ENCODE measurements at regions not wholly inside any gene's neighbourhood (a gene's known extent, or its start where the extent isn't known, plus 50 kb on each side); places are given as distances from the start of the nearest gene placed in this dataset.

- Mint-ChIP-seq H3K36me3 (no peaks in the 10 kb centered on the region), H3K4me1 (no peaks in the 10 kb centered on the region), H3K27ac (no peak overlapping the region), H3K27me3 (ENCODE audit: low read depth in 3 of 3) (no peaks in the 10 kb centered on the region), H3K9me3 (no peaks in the 10 kb centered on the region), H3K4me3 (no peak overlapping the region)
- DNase-seq = no peak
Observed at GRCh38 chr1:29577512-29577911, 341.2 kb downstream of the PTPRU start.

GRCh38 chr1:29576510-29576909, 340.2 kb downstream of the PTPRU start:
- no peaks in the 10 kb centered on the region for H3K36me3 Mint-ChIP-seq
- H3K4me1 Mint-ChIP-seq = no peaks in the 10 kb centered on the region
- H3K9me3 Mint-ChIP-seq = no peaks in the 10 kb centered on the region
- H3K4me3 Mint-ChIP-seq = no peak overlapping the region
- no peak overlapping the region for H3K27ac Mint-ChIP-seq
- DNase-seq = no peak
- no peaks in the 10 kb centered on the region for H3K27me3 Mint-ChIP-seq (ENCODE audit: low read depth in 3 of 3)

DNA sequence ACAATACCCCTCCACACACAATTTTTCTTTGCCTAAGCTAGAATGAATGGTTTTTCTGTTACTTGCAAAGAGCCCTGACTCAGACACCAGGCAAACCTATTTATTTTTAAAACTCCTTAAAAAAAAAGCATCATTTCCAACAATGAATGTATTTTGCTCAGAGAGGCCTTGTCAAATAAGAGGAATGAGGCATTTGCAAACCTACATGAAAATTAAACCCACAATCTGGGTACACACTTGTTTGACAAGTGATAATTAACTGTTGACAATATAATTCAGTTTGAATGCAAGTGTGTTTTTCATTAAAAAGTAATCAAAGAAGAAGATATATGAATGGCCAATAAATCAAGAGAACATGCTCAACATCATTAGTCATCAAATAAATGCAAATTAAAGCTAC, 339.5 kb downstream of the PTPRU start:
- Mint-ChIP-seq H3K27ac (no peak overlapping the region), H3K36me3 (no peaks in the 10 kb centered on the region), H3K27me3 (ENCODE audit: low read depth in 3 of 3) (no peaks in the 10 kb centered on the region), H3K9me3 (no peaks in the 10 kb centered on the region), H3K4me1 (no peaks in the 10 kb centered on the region), H3K4me3 (no peak overlapping the region)
- DNase-seq = no peak

DNA sequence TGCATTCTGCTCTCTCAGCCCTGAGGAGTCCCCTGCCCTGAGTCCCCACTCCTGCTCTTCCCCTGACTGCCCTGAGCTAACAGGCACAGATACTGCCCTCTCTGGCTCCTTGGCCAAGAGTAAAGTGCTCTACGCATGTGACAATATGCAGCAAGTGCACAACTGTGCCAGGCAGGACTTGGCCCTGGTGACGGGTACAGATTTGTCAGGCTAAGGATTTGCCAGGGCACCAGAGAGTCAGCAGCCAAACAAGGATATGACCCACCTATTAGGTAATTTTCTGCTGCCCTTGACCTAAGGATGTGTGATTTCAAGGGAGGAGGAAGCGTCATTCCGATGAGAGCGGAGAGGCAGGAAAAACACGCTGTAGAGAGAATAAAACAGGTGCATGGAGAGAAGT, 339.0 kb downstream of the PTPRU start:
- Mint-ChIP-seq H3K36me3 (no peaks in the 10 kb centered on the region), H3K27me3 (ENCODE audit: low read depth in 3 of 3) (no peaks in the 10 kb centered on the region), H3K4me1 (no peaks in the 10 kb centered on the region), H3K4me3 (no peak overlapping the region), H3K27ac (no peak overlapping the region), H3K9me3 (no peaks in the 10 kb centered on the region)
- DNase-seq = no peak

DNA sequence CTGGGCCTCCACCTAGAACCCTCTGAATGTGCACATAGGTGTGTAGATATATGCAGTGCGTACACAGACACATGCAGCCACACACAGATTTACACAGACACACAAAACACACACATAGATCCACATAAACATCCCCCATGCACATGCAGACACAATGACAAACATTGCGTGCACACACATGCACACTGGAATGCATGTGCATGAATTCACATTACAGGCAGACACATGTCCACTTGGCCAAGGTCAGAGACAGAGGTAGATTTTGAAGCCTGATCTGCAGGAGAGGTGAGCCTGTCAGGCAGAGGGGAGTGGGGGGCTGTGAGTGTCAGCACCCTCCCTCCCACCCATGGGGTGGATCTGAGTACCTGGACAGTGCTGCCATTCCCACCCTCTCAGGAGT, 338.5 kb downstream of the PTPRU start:
- H3K4me1 Mint-ChIP-seq = no peaks in the 10 kb centered on the region
- DNase-seq = no peak
- no peak overlapping the region for H3K4me3 Mint-ChIP-seq
- H3K9me3 Mint-ChIP-seq = no peaks in the 10 kb centered on the region
- H3K27ac Mint-ChIP-seq = no peak overlapping the region
- H3K27me3 Mint-ChIP-seq (ENCODE audit: low read depth in 3 of 3) = no peaks in the 10 kb centered on the region
- no peaks in the 10 kb centered on the region for H3K36me3 Mint-ChIP-seq

DNA sequence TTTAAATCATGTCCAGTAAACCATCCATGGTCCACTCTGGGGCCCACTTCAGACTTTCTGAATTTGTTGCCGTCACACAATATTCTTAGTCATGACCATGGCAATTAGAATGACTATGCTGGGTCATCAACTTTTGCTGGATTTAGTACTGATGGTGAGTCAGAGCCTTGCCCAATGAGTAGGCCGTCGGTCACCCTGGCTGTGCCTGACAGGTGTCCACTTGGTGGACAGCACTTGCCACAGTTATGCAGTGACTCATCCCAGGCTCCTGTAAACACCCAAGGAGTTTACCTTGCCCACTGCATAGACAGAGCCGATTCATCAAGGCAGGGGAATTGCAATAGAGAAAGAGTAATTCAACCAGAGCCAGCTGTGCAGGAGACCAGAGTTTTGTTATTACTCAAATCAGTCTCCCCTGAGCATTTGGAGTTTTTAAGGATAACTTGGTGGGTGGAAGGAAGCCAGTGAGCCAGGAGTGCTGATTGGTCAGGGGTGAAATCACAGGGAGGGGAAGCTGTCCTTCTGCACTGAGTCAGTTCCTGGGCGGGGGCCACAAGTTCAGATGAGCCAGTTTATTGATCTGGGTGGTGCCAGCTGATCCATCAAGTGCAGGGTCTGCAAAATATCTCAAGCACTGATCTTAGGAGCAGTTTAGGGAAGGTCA, 333.8 kb downstream of the PTPRU start:
- H3K4me3 Mint-ChIP-seq = no peak overlapping the region
- no peaks in the 10 kb centered on the region for H3K4me1 Mint-ChIP-seq
- H3K27ac Mint-ChIP-seq = no peak overlapping the region
- peaks cover 0 to 29% (median 15%) of the 10 kb centered on the region in 6 donors for H3K9me3 Mint-ChIP-seq
- H3K27me3 Mint-ChIP-seq (ENCODE audit: low read depth in 3 of 3) = peaks cover 0 to 3% (median 0%) of the 10 kb centered on the region in 3 donors
- no peak for DNase-seq
- no peaks in the 10 kb centered on the region for H3K36me3 Mint-ChIP-seq

GRCh38 chr1:29567257-29567656, 330.9 kb downstream of the PTPRU start:
- no peaks in the 10 kb centered on the region for H3K4me1 Mint-ChIP-seq
- peaks cover 0 to 5% (median 0%) of the 10 kb centered on the region in 3 donors for H3K36me3 Mint-ChIP-seq
- peaks cover 12 to 56% (median 26%) of the 10 kb centered on the region in 6 donors for H3K9me3 Mint-ChIP-seq
- DNase-seq = no peak
- H3K27me3 Mint-ChIP-seq (ENCODE audit: low read depth in 3 of 3) = peaks cover 0 to 4% (median 3%) of the 10 kb centered on the region in 3 donors
- no peak overlapping the region for H3K4me3 Mint-ChIP-seq
- no peak overlapping the region for H3K27ac Mint-ChIP-seq

DNA sequence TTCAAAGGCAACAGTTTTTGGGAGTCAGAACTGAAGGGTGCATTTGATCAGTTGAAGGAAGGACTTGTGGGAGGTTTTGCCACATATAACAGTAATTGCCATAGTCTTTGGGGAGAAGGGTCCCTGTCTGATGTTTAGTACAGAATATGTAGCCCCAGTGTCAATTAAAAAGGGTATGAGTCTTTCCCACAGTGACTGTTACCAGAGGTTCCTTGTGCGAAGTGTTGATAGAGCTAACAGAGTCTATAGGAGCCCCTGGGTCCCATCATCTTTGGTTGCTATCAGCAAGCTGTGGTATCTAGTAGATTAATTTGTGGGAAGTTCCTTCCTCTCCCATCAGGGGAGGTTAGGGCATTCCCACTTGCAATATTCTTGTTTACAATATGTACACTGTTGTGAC, 329.2 kb downstream of the PTPRU start:
- DNase-seq = no peak
- Mint-ChIP-seq H3K4me3 (no peak overlapping the region), H3K27me3 (ENCODE audit: low read depth in 3 of 3) (peaks cover 0 to 4% (median 3%) of the 10 kb centered on the region in 3 donors), H3K9me3 (peaks cover 13 to 57% (median 26%) of the 10 kb centered on the region in 6 donors), H3K36me3 (peaks cover 0 to 5% (median 0%) of the 10 kb centered on the region in 3 donors), H3K4me1 (no peaks in the 10 kb centered on the region), H3K27ac (no peak overlapping the region)

DNA sequence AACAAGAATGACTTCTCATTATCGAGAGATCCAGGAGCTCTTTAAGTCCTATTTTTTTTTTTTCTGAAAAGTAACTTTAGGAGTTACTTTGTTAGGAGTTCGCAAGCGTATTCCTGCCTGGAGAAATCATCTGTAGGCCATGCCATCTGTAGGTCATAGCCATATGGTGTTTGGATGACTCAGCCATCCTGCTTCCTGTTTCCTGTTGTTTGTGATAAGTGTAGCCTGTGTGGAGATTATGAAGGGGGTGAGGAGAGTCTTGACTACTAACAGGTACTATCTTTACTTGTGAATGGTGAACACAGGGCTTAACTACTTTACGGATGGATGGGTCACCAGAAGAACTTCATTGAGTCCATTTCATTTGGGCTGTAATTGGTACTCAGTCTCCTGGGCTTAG, 327.2 kb downstream of the PTPRU start:
- peaks cover 0 to 4% (median 3%) of the 10 kb centered on the region in 3 donors for H3K27me3 Mint-ChIP-seq (ENCODE audit: low read depth in 3 of 3)
- DNase-seq = no peak
- H3K4me1 Mint-ChIP-seq = no peaks in the 10 kb centered on the region
- peaks cover 13 to 52% (median 26%) of the 10 kb centered on the region in 6 donors for H3K9me3 Mint-ChIP-seq
- no peak overlapping the region for H3K27ac Mint-ChIP-seq
- no peak overlapping the region for H3K4me3 Mint-ChIP-seq
- peaks cover 0 to 5% (median 0%) of the 10 kb centered on the region in 3 donors for H3K36me3 Mint-ChIP-seq

DNA sequence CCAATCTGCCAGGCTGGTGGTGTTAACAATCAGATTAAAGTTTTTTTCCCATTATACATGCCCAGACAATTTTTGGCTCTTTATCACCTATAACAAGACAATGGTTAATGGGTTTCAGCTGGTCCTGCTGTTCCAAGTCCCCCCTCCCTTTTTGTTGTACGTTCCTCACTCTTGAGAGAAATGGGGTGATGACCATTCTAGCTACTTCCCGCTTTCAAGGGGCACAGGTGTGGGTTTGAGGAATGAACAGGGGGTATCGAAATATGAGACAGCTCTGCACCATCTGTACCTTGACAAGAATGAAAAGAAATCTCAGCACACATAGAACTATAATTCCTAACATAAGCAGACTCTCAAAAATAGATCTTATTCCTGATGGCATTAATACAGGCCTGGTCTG, 326.8 kb downstream of the PTPRU start:
- H3K36me3 Mint-ChIP-seq = peaks cover 0 to 5% (median 0%) of the 10 kb centered on the region in 3 donors
- H3K27me3 Mint-ChIP-seq (ENCODE audit: low read depth in 3 of 3) = peaks cover 0 to 4% (median 3%) of the 10 kb centered on the region in 3 donors
- no peaks in the 10 kb centered on the region for H3K4me1 Mint-ChIP-seq
- no peak for DNase-seq
- no peak overlapping the region for H3K27ac Mint-ChIP-seq
- no peak overlapping the region for H3K4me3 Mint-ChIP-seq
- peaks cover 13 to 52% (median 26%) of the 10 kb centered on the region in 6 donors for H3K9me3 Mint-ChIP-seq

GRCh38 chr1:29559056-29559455, 322.7 kb downstream of the PTPRU start:
- no peak overlapping the region for H3K27ac Mint-ChIP-seq
- peaks cover 2 to 19% (median 11%) of the 10 kb centered on the region in 6 donors for H3K9me3 Mint-ChIP-seq
- peaks cover 0 to 5% (median 0%) of the 10 kb centered on the region in 3 donors for H3K36me3 Mint-ChIP-seq
- DNase-seq = no peak
- H3K27me3 Mint-ChIP-seq (ENCODE audit: low read depth in 3 of 3) = peaks cover 0 to 8% (median 4%) of the 10 kb centered on the region in 3 donors
- H3K4me1 Mint-ChIP-seq = peaks cover 3 to 8% of the 10 kb centered on the region in 2 donors
- no peak overlapping the region for H3K4me3 Mint-ChIP-seq

- Mint-ChIP-seq H3K27ac (no peak overlapping the region), H3K9me3 (peaks cover 0 to 8% (median 5%) of the 10 kb centered on the region in 6 donors), H3K36me3 (peaks cover 0 to 5% (median 0%) of the 10 kb centered on the region in 3 donors), H3K4me1 (peaks cover 3 to 8% of the 10 kb centered on the region in 2 donors), H3K27me3 (ENCODE audit: low read depth in 3 of 3) (peaks cover 0 to 8% (median 5%) of the 10 kb centered on the region in 3 donors), H3K4me3 (no peak overlapping the region)
- DNase-seq = no peak
Observed at GRCh38 chr1:29557701-29558600, 321.6 kb downstream of the PTPRU start.

DNA sequence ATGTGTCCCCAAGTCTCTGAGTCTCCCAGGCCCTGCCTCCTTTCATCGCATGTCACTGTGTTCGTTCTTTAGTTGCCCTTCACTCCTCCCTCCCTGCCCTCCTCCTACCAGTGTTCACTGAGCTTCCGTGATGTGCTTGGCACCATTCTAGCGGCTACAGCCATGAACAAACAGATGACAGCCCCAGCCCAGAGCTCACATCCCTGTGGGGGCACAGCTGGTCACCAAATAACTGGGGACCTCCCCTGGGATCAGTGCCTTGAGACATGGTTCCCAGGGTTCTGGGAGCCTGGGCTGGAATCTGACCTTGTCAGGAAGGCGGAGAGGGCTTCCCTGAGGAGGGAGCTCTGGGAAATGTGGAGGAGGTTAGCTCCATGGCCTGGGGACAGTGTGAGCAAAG, 320.7 kb downstream of the PTPRU start:
- no peak overlapping the region for H3K4me3 Mint-ChIP-seq
- peaks cover 3 to 8% of the 10 kb centered on the region in 2 donors for H3K4me1 Mint-ChIP-seq
- H3K9me3 Mint-ChIP-seq = no peaks in the 10 kb centered on the region
- DNase-seq = no peak
- peaks cover 0 to 8% (median 1%) of the 10 kb centered on the region in 3 donors for H3K27me3 Mint-ChIP-seq (ENCODE audit: low read depth in 3 of 3)
- no peaks in the 10 kb centered on the region for H3K36me3 Mint-ChIP-seq
- H3K27ac Mint-ChIP-seq = no peak overlapping the region

DNA sequence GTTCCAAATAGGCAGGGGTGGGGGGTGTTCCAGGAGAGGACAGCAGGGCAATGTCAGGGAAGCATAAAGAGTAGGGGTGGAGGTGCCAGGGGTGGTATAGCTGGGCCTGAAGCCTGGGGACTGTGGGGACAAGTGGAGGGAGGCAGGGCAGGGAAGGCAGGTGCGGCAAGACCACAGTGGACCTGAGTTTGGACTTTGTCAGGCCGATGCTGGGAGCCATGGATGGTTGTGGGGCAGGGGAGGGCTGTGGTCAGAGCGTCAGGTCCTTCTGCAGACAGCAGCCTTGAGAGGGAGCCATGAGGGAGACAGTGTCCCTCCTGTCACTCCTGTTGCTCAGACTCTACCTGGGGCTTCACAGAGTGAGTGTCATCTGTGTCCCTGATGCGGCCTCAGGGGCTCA, 320.3 kb downstream of the PTPRU start:
- Mint-ChIP-seq H3K9me3 (no peaks in the 10 kb centered on the region), H3K4me1 (peaks cover 3 to 8% of the 10 kb centered on the region in 2 donors), H3K27me3 (ENCODE audit: low read depth in 3 of 3) (peaks cover 0 to 8% (median 1%) of the 10 kb centered on the region in 3 donors), H3K27ac (peak overlapping the region in 1 of 6 donors; percentile 67), H3K36me3 (no peaks in the 10 kb centered on the region), H3K4me3 (no peak overlapping the region)
- DNase-seq = no peak

Data from immature natural killer cell (primary cell).